HFF-Myc (cell line): ENCODE measurements at regions not wholly inside any gene's neighbourhood (a gene's known extent, or its start where the extent isn't known, plus 50 kb on each side); places are given as distances from the start of the nearest gene placed in this dataset.

Source experiments
- DNase-seq: peaks from one replicate; pipeline ENCODE4 v3.0.0-alpha.2; 2011; ENCODE audit warnings: low read depth; ENCODE audit errors: extremely low read depth
- H3K4me3 ChIP-seq: replicated peaks from 2 replicates; pipeline ENCODE4 v1.5.1; 2011; ENCODE audit warnings: low read depth, mild to moderate bottlenecking, control low read depth, low read length
- CTCF ChIP-seq: IDR thresholded peaks from 2 replicates; pipeline ENCODE4 v1.5.1; 2012; ENCODE audit warnings: mild to moderate bottlenecking, low read depth, low read length, control low read depth; ENCODE audit errors: missing control alignments

- no peak for TF ChIP-seq CTCF
- no peak overlapping the region for H3K4me3 ChIP-seq
- DNase-seq: no peak
Measured at GRCh38 chr9:12955510-12956163, 180.8 kb downstream of the LURAP1L start.

GRCh38 chr9:12956261-12956660 is 181.4 kb downstream of the LURAP1L start:
- no peak overlapping the region for H3K4me3 ChIP-seq
- no peak for TF ChIP-seq CTCF
- DNase-seq: no peak

- no peak overlapping the region for H3K4me3 ChIP-seq
- TF ChIP-seq CTCF: no peak
- no peak for DNase-seq
Measured at GRCh38 chr9:12956805-12957204, 182.0 kb downstream of the LURAP1L start.

- DNase-seq: no peak
- no peak for TF ChIP-seq CTCF
- no peak overlapping the region for H3K4me3 ChIP-seq
Measured at GRCh38 chr9:12958279-12958678, 183.5 kb downstream of the LURAP1L start.

- DNase-seq: no peak
- H3K4me3 ChIP-seq: no peak overlapping the region
- TF ChIP-seq CTCF: no peak
Measured at GRCh38 chr9:12958708-12959107, 183.9 kb downstream of the LURAP1L start.

GRCh38 chr9:12961276-12961809 is 186.5 kb downstream of the LURAP1L start:
- TF ChIP-seq CTCF: no peak
- DNase-seq: no peak
- no peak overlapping the region for H3K4me3 ChIP-seq

GRCh38 chr9:12963537-12963936 is 188.7 kb downstream of the LURAP1L start:
- TF ChIP-seq CTCF: no peak
- no peak overlapping the region for H3K4me3 ChIP-seq
- DNase-seq: no peak
